MM.1S (cell line): ENCODE measurements at regions not wholly inside any gene's neighbourhood (a gene's known extent, or its start where the extent isn't known, plus 50 kb on each side); places are given as distances from the start of the nearest gene placed in this dataset.
"Not testable (repeated sequence)": the region's sequence is repeated elsewhere in the genome, so short reads cannot be mapped to it uniquely, and the experiment has no call there.

Source experiments
- DNase-seq: peaks from one replicate; pipeline ENCODE4 v3.0.0-alpha.2; 2015
- H2AFZ ChIP-seq: fragments of 300-600 bp; sonication (generic); 2 replicates; pipeline ENCODE4 v1.6.0; 2016; ENCODE audit warnings: antibody characterized with exemption, low read length
- H3F3A ChIP-seq: fragments of 300-600 bp; sonication (generic); 2 replicates; pipeline ENCODE4 v1.6.1; 2016; ENCODE audit warnings: mild to moderate bottlenecking, antibody characterized with exemption, low read length, moderate library complexity, mixed read lengths; ENCODE audit not compliant: insufficient read depth
- H3K27ac ChIP-seq: fragments of 300-600 bp; sonication (generic); 2 replicates; pipeline ENCODE4 v1.5.1; 2016; ENCODE audit warnings: mild to moderate bottlenecking, low read length
- H3K27me3 ChIP-seq: fragments of 300-600 bp; sonication (generic); replicated peaks from 2 replicates; pipeline ENCODE4 v1.6.0; 2016; ENCODE audit warnings: low read length; ENCODE audit not compliant: insufficient read depth
- H3K36me3 ChIP-seq: fragments of 300-600 bp; sonication (generic); replicated peaks from 2 replicates; pipeline ENCODE4 v1.6.1; 2016; ENCODE audit warnings: mild to moderate bottlenecking, low read length, mixed read lengths; ENCODE audit not compliant: insufficient read depth
- H3K4me1 ChIP-seq: fragments of 300-600 bp; sonication (generic); 2 replicates; pipeline ENCODE4 v1.6.1; 2016; ENCODE audit warnings: low read length, mixed read lengths
- H3K4me2 ChIP-seq: fragments of 300-600 bp; sonication (generic); 2 replicates; pipeline ENCODE4 v1.6.0; 2016; ENCODE audit warnings: low read depth, low read length
- H3K4me3 ChIP-seq: fragments of 300-600 bp; sonication (generic); 2 replicates; pipeline ENCODE4 v1.5.1; 2016; ENCODE audit warnings: low read length, mixed read lengths
- H3K79me2 ChIP-seq: fragments of 300-600 bp; sonication (generic); 2 replicates; pipeline ENCODE4 v1.6.1; 2016; ENCODE audit warnings: mixed run types, low read length, mixed read lengths
- H3K9ac ChIP-seq: fragments of 300-600 bp; sonication (generic); 2 replicates; pipeline ENCODE4 v1.6.1; 2016; ENCODE audit warnings: low read length, mixed read lengths
- H3K9me2 ChIP-seq: fragments of 300-600 bp; sonication (generic); replicated peaks from 2 replicates; pipeline ENCODE4 v1.6.1; 2016; ENCODE audit warnings: mild to moderate bottlenecking, low read length, mixed read lengths; ENCODE audit not compliant: insufficient read depth
- H3K9me3 ChIP-seq: fragments of 300-600 bp; sonication (generic); replicated peaks from 2 replicates; pipeline ENCODE4 v1.6.1; 2016; ENCODE audit warnings: mild to moderate bottlenecking, low read length, mixed read lengths; ENCODE audit not compliant: insufficient read depth
- H4K20me1 ChIP-seq: fragments of 300-600 bp; sonication (generic); 2 replicates; pipeline ENCODE4 v1.6.1; 2016; ENCODE audit warnings: mild to moderate bottlenecking, low read length, moderate library complexity, mixed read lengths; ENCODE audit not compliant: insufficient read depth

- H3K4me3 ChIP-seq, H3K9me3 ChIP-seq, DNase-seq, H3K27ac ChIP-seq, H3K4me1 ChIP-seq, H3F3A ChIP-seq, H3K36me3 ChIP-seq, H3K9ac ChIP-seq, H3K9me2 ChIP-seq, H4K20me1 ChIP-seq, H3K27me3 ChIP-seq, H2AFZ ChIP-seq, H3K4me2 ChIP-seq: not testable (repeated sequence)
- H3K79me2 ChIP-seq: peaks cover 48% of the 10 kb centered on the region
These were observed 301.2 kb downstream of the BCL2L11 start for GRCh38 chr2:111421949-111422348.

- not testable (repeated sequence) for H3K4me3 ChIP-seq, H3K9me3 ChIP-seq, H3K27ac ChIP-seq, H3K9me2 ChIP-seq, H2AFZ ChIP-seq, H3F3A ChIP-seq, H3K36me3 ChIP-seq, DNase-seq, H3K27me3 ChIP-seq, H3K4me1 ChIP-seq, H4K20me1 ChIP-seq, H3K9ac ChIP-seq, H3K4me2 ChIP-seq
- H3K79me2 ChIP-seq: peaks cover 54% of the 10 kb centered on the region
These were observed 301.8 kb downstream of the BCL2L11 start for GRCh38 chr2:111422562-111422961.

GRCh38 chr2:111423184-111423583 lies 302.5 kb downstream of the BCL2L11 start:
- peaks cover 55% of the 10 kb centered on the region for H3K79me2 ChIP-seq
- not testable (repeated sequence) for H3K4me2 ChIP-seq, H4K20me1 ChIP-seq, H3K27me3 ChIP-seq, DNase-seq, H3K36me3 ChIP-seq, H3K9me3 ChIP-seq, H3F3A ChIP-seq, H3K4me3 ChIP-seq, H3K9ac ChIP-seq, H3K9me2 ChIP-seq, H3K27ac ChIP-seq, H3K4me1 ChIP-seq, H2AFZ ChIP-seq

DNA sequence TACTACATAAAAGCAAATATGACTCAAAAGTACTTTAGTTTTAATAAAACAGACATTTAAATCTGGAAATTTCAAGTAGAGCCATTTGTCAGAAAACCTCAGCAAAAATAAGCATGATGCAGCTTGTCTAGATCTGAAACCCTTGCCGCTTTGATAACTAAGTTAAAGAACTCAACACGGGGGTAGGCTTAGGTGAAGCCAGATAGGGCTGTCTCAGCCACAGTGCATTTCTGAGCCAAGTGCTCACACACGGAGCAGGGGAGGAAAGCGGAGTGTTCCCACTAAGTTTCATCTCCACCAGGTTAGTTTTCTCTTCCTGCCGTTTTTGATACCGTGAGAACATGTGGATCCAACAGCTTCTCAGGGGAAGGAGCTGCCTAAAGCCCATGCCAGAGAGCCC lies 303.5 kb downstream of the BCL2L11 start:
- not testable (repeated sequence) for H3F3A ChIP-seq, H3K4me3 ChIP-seq, H3K4me2 ChIP-seq, H3K9me2 ChIP-seq, H3K36me3 ChIP-seq, H3K27ac ChIP-seq, H3K9ac ChIP-seq, H4K20me1 ChIP-seq, DNase-seq, H3K9me3 ChIP-seq, H3K4me1 ChIP-seq, H2AFZ ChIP-seq, H3K27me3 ChIP-seq
- H3K79me2 ChIP-seq: peaks cover 58% of the 10 kb centered on the region

DNA sequence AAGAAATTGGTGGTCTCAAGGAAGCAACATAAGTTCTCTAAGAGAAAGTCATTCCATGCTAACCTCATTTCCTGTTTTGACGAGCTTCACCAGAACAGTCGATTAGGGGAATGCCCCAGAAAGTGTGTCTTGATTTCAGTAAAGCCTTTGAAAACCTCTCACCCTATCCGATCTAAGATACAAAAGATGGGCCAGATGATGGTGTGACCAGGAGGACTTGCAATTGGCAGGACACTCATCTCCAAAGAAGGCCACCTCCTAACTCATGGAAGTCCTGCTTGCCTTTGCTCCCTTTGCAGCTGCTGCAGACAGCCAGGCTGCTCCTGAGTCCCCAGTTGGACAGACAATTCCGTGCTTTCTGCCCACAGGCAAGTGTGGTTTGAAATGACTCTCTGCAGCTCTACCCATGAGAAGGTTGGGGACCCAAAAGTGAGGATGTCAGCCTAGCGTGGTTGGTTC lies 304.2 kb downstream of the BCL2L11 start:
- H4K20me1 ChIP-seq, H2AFZ ChIP-seq, H3K27me3 ChIP-seq, H3K27ac ChIP-seq, H3F3A ChIP-seq, H3K4me1 ChIP-seq, H3K36me3 ChIP-seq, H3K4me2 ChIP-seq, H3K4me3 ChIP-seq, DNase-seq, H3K9me3 ChIP-seq, H3K9ac ChIP-seq, H3K9me2 ChIP-seq: not testable (repeated sequence)
- peaks cover 60% of the 10 kb centered on the region for H3K79me2 ChIP-seq

GRCh38 chr2:111425789-111426201 lies 305.1 kb downstream of the BCL2L11 start:
- peaks cover 62% of the 10 kb centered on the region for H3K79me2 ChIP-seq
- not testable (repeated sequence) for H3K27ac ChIP-seq, H3K4me3 ChIP-seq, H2AFZ ChIP-seq, H3K36me3 ChIP-seq, H3K4me2 ChIP-seq, DNase-seq, H3K4me1 ChIP-seq, H3K27me3 ChIP-seq, H3K9me3 ChIP-seq, H3K9ac ChIP-seq, H3F3A ChIP-seq, H4K20me1 ChIP-seq, H3K9me2 ChIP-seq

DNA sequence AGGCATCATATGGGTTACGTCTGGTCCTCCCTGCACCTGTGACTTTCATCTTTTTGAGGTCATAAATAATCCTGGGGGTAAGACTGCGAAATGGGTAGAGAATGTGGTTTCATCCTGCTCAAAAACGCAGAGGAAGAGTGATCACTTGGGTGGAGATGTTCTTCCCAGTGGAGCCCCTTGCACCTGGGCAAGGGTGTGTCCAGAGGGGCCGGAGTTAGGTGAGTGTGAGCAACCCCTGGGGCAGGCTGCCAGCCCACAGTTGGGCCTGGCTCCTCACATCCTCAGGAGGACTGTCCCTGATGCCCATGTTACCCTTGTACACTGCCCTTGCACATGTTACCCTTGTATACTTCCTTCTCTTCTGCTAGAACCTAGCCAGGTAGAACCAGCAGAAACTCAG lies 306.6 kb downstream of the BCL2L11 start:
- H3F3A ChIP-seq, H3K9ac ChIP-seq, H3K36me3 ChIP-seq, H3K9me3 ChIP-seq, H4K20me1 ChIP-seq, H2AFZ ChIP-seq, H3K4me3 ChIP-seq, DNase-seq, H3K4me1 ChIP-seq, H3K27me3 ChIP-seq, H3K4me2 ChIP-seq, H3K27ac ChIP-seq, H3K9me2 ChIP-seq: not testable (repeated sequence)
- H3K79me2 ChIP-seq: peaks cover 59% of the 10 kb centered on the region

DNA sequence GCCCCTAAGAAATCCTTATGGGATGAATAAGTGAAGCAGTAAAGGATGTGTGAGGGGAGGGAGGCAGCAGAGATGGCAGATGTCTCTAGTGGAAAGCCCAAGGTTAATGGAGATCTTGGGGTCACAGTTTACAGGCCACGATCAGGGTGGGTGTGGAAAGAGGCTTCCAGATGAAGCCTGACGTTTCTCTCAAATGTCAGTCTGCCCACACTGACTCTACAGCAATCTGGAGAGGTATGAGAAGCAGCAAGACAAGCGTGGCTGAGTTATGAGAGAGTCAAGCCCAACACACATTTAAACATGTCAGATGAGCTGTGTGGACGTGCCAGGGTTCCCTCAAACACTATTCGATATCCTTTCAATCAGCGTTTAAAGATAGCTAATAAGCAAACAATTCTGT lies 308.2 kb downstream of the BCL2L11 start:
- H3K9me2 ChIP-seq, H3K9me3 ChIP-seq, H3F3A ChIP-seq, H3K4me3 ChIP-seq, H4K20me1 ChIP-seq, H3K4me1 ChIP-seq, H3K4me2 ChIP-seq, H3K27me3 ChIP-seq, DNase-seq, H3K9ac ChIP-seq, H2AFZ ChIP-seq, H3K36me3 ChIP-seq: not testable (repeated sequence)
- Histone ChIP-seq H3K27ac (peak overlapping the region; percentile 31; the same call in 1 of the 2 replicates), H3K79me2 (peaks cover 62% of the 10 kb centered on the region)
